Calu3 (cell line): ENCODE measurements at regions not wholly inside any gene's neighbourhood (a gene's known extent, or its start where the extent isn't known, plus 50 kb on each side); places are given as distances from the start of the nearest gene placed in this dataset.

Source experiments
- BruUV-seq: library from RNA; stranded (reverse); fragments of 400-500 nt; replicated peaks from 2 replicates; lab custom pipeline; 2021; lab: Mats Ljungman, UMichigan
- CTCF ChIA-PET: fragments of 300-600 bp; sonication (Branson Sonifier 250); formaldehyde crosslinking; loops from one replicate; lab custom pipeline; 2022; ENCODE audit warnings: antibody characterized with exemption; lab: Charles Lee
- DNase-seq: peaks from one replicate; pipeline ENCODE4 v3.0.0; 2022
- H3K27ac Mint-ChIP-seq: one replicate; pipeline ENCODE4 v1.8.0; 2022; ENCODE audit warnings: mixed read lengths; ENCODE audit not compliant: unreplicated experiment
- H3K27me3 Mint-ChIP-seq: one replicate; pipeline ENCODE4 v1.8.0; 2022; ENCODE audit warnings: mixed read lengths; ENCODE audit not compliant: unreplicated experiment
- H3K36me3 Mint-ChIP-seq: one replicate; pipeline ENCODE4 v1.8.0; 2022; ENCODE audit warnings: mild to moderate bottlenecking, moderate library complexity, mixed read lengths; ENCODE audit not compliant: insufficient read depth, unreplicated experiment
- H3K4me1 Mint-ChIP-seq: one replicate; pipeline ENCODE4 v1.8.0; 2022; ENCODE audit warnings: mild to moderate bottlenecking, low read depth, mixed read lengths; ENCODE audit not compliant: unreplicated experiment
- H3K4me3 Mint-ChIP-seq: one replicate; pipeline ENCODE4 v1.8.0; 2022; ENCODE audit warnings: mild to moderate bottlenecking, low read depth, moderate library complexity, mixed read lengths; ENCODE audit not compliant: unreplicated experiment
- H3K9me3 Mint-ChIP-seq: one replicate; pipeline ENCODE4 v1.8.0; 2022; ENCODE audit warnings: low read depth, mixed read lengths; ENCODE audit not compliant: unreplicated experiment
- intact Hi-C: fragments of 100-400 bp; cut with micrococcal nuclease; formaldehyde crosslinking; loops from one replicate; pipeline ENCODE4 v1.10.0; 2022; ENCODE audit not compliant: unreplicated experiment
- TF ChIP-seq, protein P1 (sequence below): fragments of 200-600 bp; IDR thresholded peaks from one replicate; pipeline ENCODE4 v1.8.0; 2022; ENCODE audit warnings: antibody characterized with exemption; ENCODE audit not compliant: unreplicated experiment

DNA sequence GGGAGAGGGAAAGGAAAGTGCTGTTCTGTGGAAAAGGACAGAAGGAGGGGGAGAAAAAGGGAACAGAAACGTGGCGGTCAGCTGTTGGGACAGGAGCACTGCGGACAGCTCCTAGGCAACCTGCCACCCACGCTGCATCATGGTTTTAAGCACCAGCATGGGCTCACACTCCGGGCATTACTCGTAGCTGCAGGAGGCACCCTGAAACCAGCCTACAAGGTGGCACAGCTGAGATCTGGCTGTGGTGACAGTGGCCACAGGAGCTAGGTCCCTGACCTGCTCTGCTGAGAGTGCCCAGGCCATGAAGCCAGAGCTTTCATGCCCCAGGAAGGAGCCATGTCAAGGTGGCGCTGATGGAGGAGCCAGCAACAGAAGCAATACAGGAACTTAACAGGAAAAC, 161.4 kb upstream of the ST8SIA2 start:
- DNase-seq: no peak
- H3K27ac Mint-ChIP-seq: no peak overlapping the region
- H3K4me1 Mint-ChIP-seq: no peaks in the 10 kb centered on the region
- no peaks in the 10 kb centered on the region for H3K9me3 Mint-ChIP-seq
- CTCF ChIA-PET: no interaction called here
- intact Hi-C loops: no loop called here
- peaks cover 76% of the 10 kb centered on the region for H3K27me3 Mint-ChIP-seq
- TF ChIP-seq, protein P1, sequence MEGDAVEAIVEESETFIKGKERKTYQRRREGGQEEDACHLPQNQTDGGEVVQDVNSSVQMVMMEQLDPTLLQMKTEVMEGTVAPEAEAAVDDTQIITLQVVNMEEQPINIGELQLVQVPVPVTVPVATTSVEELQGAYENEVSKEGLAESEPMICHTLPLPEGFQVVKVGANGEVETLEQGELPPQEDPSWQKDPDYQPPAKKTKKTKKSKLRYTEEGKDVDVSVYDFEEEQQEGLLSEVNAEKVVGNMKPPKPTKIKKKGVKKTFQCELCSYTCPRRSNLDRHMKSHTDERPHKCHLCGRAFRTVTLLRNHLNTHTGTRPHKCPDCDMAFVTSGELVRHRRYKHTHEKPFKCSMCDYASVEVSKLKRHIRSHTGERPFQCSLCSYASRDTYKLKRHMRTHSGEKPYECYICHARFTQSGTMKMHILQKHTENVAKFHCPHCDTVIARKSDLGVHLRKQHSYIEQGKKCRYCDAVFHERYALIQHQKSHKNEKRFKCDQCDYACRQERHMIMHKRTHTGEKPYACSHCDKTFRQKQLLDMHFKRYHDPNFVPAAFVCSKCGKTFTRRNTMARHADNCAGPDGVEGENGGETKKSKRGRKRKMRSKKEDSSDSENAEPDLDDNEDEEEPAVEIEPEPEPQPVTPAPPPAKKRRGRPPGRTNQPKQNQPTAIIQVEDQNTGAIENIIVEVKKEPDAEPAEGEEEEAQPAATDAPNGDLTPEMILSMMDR: no peak
- no peaks in the 10 kb centered on the region for H3K36me3 Mint-ChIP-seq
- BruUV-seq: no TSS peak
- no peak overlapping the region for H3K4me3 Mint-ChIP-seq

DNA sequence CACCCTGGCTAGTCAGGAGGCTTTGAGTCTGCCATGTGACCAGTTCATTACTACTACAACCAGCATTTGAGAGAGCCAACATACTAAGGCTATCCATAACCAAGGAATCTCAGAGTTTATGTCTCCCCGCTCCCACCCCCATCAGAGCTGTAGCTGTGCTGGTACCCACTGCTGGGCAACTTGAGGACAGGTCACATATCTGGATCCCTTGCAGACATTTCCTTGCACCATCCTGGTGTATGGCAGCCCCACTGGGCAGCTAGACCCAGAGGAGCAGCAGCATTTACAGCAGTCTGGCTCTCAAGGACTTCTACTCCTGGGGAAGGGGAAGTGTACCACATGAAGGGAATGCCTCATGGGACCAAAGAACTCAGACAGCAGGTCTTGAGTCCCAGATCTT, 160.8 kb upstream of the ST8SIA2 start:
- CTCF ChIA-PET: no interaction called here

DNA sequence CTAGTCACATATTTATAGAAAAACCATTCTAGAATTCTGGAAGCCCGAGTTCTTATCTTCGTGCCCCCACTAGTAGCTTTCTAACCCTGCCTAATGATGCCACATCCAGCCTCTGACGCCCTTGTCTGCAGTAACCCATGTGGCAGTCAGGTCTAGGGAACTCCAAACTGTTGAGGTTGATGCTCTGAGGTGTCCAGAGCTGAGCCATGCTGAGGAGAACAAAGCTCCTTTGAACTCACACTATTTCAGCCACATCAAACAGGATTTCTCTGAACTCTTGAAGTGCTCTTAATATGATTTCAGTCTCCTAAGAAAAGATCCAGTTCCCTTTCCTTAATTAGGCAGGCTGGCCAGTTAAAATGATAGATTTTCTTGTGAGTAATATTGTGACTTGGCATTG, 150.5 kb upstream of the ST8SIA2 start:
- Mint-ChIP-seq H3K27me3 (peaks cover 59% of the 10 kb centered on the region), H3K4me1 (no peaks in the 10 kb centered on the region), H3K9me3 (peaks cover 2% of the 10 kb centered on the region), H3K36me3 (no peaks in the 10 kb centered on the region), H3K4me3 (no peak overlapping the region), H3K27ac (no peak overlapping the region)
- CTCF ChIA-PET: no interaction called here
- DNase-seq: no peak
- TF ChIP-seq, protein P1: no peak
- BruUV-seq: no TSS peak
- intact Hi-C loops: no loop called here

More for the DNA sequence above, 160.8 kb upstream of the ST8SIA2 start:
- Mint-ChIP-seq H3K4me1 (no peaks in the 10 kb centered on the region), H3K36me3 (no peaks in the 10 kb centered on the region), H3K4me3 (no peak overlapping the region), H3K27ac (no peak overlapping the region), H3K27me3 (peaks cover 80% of the 10 kb centered on the region), H3K9me3 (no peaks in the 10 kb centered on the region)
- no TSS peak for BruUV-seq
- intact Hi-C loops: no loop called here
- TF ChIP-seq, protein P1: no peak
- DNase-seq: no peak

DNA sequence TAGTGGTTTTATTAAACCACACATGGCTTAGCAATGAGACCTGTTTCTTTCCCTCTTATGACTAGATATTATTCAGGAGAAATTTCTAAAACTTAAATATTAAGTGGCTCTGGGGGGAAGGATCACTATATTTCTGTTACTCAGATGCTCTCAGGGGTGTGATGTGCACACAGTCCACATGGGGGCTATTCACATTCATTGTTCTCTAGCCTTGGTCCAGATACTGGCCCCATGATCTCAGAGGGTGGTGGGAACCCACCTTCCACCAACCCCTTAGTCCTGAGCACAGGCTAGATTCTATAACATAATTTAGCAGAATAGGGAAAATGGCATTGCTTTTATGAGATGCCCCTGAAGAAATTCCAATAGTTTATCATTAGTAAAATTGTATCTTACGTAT, 149.0 kb upstream of the ST8SIA2 start:
- no peak for DNase-seq
- TF ChIP-seq, protein P1: no peak
- no TSS peak for BruUV-seq
- Mint-ChIP-seq H3K27me3 (peaks cover 59% of the 10 kb centered on the region), H3K36me3 (no peaks in the 10 kb centered on the region), H3K9me3 (peaks cover 2% of the 10 kb centered on the region), H3K27ac (no peak overlapping the region), H3K4me1 (no peaks in the 10 kb centered on the region), H3K4me3 (no peak overlapping the region)
- intact Hi-C loops: no loop called here
- CTCF ChIA-PET: no interaction called here
